Hematopoietic multipotent progenitor cell treated with erythropoietin and hydrocortisone succinate and interleukin-3 and kit ligand, for 6 days (in vitro differentiated cells): ENCODE measurements at regions not wholly inside any gene's neighbourhood (a gene's known extent, or its start where the extent isn't known, plus 50 kb on each side); places are given as distances from the start of the nearest gene placed in this dataset.
A peak's percentile ranks its signal among the peaks of the same experiment; 100 is the strongest.

Source experiments
- DNase-seq: peaks from one replicate; pipeline ENCODE4 v3.0.0-alpha.2; 2015

- no peak for DNase-seq
Measured at GRCh38 chr14:104431351-104431928, 148.1 kb upstream of the C14orf180 start.

DNA sequence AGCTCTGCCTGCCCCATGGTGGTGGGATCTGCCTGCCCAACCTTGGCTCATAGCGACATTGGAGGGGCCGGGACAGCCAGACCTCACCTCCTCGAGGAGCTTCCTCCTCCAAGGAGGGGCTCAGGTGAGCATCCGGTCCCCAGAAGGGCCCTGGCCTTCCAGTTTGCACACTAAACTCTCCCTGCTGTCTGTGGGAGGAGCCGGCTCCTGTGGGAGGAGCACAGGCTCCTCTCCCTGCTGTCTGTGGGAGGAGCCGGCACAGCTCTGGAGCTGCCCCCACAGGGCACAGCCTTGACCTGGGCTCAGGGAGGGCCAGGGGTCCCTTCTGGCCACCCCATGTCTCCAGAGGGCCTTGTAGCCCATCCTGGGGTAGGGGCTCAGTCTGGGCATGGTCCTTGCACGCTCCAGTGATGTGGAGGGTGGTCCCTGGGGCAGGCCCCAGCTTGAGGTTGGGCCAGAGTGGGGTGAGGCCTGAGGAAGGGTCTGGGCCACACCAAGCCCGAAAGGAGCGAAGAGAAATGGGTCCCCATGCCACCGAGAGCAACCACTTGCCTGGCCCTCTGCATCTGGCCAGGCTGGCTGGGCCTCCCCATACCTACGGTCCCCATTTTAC is 147.5 kb upstream of the C14orf180 start:
- no peak for DNase-seq

DNA sequence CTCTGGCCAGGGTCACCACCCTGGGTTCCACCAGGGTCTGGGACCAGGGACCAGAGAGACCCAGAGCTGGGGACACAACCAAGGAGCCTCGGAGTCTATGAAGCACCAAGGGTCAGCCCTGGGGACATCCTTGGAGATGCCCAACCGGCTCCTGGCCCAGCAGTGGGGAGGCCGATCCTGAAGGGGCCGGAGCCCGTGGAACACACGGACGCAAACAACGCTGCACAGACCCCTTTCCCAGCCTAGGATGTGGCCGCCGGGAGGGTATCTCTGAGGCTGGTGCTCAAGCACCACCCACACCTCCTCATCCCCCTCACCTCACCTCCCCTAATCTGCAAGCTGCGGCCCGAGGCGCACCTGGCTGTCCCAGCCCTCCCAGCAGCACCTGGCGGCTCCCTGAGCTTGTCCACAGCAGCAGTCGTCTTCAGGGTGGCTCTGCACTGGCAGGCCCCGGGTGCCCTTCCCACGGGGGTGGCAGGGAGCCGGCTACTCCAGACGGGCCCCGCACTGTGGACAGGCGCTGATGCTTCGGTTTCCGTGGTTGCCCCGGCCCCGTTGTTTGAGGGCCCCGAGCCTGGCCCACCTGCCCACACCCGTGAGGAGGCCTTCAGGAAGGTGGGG is 146.8 kb upstream of the C14orf180 start:
- no peak for DNase-seq

DNA sequence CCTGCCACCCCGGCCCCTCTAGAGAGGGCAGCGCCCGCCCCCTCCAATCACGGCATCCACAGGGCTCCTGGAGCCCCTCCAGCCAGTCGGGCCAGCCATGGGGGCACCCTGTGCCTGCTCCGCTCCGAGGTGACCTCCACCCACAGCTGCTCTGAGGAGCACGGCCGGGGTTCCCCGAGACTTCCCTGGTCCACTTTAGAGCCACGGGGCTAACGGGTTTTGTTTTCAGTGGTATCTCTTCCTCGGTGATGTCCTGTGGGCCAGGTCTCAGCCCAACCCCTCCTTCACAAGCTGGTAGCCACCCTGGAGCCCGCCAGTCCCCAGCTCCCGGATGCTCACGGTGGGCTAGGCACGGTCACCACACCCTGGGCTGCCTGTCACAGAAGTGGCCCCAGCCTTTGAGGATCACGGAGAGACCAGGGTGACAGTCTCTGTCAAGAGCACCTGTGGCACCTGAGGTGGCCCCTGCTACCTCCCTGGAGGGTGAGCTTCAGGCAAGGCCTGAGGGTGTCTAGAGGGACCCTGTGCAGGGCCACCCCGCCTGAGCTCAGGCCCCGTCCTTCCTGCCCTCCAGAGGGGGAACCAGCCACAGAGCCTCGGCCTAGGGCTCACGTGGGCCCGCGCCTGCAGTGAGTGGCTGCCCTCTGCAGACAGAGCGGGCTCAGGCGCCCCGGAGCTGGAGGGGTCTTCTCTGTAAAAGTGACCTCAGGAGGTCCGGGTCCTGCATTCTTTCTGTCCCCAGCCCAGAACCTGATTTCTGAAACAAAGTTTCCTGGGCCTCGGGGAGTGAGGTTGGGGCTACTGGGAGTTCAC is 146.0 kb upstream of the C14orf180 start:
- DNase-seq, result no peak

GRCh38 chr14:104434214-104435076 is 145.1 kb upstream of the C14orf180 start:
- no peak for DNase-seq

DNA sequence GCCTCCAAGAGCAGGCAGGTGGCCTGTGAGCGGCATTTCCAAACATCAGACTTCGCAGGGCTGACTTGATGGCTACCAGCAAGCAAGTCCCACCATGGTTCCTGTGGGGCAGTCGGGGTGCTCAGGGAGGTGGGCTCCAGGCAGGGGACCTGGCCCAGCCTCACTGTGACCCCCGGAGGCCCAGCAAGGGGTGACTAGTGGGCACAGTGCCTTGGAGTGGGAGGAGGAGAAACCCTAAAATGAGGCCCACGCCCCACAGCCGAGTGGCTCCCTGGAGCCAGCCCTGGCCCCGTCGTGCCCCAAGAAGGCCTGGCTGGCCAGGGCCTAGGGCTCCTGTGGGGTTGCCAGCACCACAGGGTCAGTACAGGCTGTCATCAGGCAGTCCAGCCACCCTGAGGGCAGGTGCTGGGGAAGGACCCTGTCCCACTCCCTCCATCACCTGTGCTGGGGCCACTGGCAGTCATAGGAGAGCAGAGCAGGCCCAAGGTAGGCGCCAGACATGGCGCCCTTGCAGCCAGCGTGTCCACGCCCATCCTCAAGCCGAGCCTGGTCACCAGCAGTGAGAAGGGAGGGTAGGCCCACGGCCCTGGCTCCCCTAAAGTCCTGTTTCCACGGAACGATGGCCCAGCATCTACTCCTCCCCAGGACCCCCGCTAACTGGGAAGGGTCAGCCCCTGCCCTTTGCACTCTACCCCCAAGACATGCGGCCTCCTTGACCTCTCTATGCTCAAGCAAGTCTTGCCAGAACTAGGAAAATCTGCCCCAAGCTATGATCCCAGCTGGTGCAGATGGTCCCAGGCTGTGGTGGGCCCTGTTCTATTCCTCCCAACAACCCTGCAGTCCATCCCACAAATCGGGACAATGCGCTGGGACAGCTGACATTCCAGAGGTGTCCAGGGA is 144.2 kb upstream of the C14orf180 start:
- no peak for DNase-seq

- DNase-seq, result peak; percentile 45
Measured at GRCh38 chr14:104436047-104436591, 143.4 kb upstream of the C14orf180 start.

GRCh38 chr14:104436741-104437701 is 142.5 kb upstream of the C14orf180 start:
- no peak for DNase-seq

DNA sequence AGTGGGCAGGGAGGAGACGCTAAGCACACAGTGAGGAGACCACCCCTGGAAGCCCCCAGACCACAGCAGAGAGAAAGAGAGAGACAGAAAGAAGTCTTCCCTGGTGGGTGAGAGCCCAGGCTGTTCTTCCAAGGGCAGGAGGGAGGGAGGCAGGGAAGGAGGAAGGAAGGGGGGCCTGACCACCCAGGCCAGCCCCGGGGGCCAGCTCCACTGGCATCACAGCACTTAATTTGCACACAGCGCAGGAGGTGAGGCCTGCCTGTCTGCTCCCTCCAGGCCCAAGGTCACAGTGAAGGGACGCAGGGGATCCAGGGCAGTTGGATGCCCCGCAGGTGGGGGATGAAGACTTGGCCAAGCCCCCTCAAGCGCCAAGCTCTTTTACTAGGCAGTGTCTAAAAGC is 141.9 kb upstream of the C14orf180 start:
- no peak for DNase-seq

- DNase-seq, result no peak
Measured at GRCh38 chr14:104438166-104438887, 141.2 kb upstream of the C14orf180 start.

DNA sequence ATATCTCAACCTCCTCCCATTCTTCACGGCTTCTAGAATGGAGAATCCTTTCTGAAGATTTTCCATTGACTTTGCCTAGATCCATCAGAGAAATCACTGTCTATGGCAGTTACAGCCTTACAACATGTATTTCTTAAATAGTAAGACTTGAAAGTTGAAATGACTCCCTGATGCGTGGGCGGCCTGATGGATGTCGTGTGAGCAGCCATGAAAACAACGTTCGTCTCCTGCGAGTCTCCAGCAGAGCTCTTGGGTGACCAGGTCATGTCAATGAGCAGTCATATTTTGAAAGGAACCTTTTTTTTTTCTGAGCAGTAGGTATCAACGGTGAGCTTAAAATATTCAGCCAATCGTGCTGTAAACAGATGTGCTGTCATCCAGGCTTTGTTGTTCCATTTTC is 139.9 kb upstream of the C14orf180 start:
- no peak for DNase-seq

DNA sequence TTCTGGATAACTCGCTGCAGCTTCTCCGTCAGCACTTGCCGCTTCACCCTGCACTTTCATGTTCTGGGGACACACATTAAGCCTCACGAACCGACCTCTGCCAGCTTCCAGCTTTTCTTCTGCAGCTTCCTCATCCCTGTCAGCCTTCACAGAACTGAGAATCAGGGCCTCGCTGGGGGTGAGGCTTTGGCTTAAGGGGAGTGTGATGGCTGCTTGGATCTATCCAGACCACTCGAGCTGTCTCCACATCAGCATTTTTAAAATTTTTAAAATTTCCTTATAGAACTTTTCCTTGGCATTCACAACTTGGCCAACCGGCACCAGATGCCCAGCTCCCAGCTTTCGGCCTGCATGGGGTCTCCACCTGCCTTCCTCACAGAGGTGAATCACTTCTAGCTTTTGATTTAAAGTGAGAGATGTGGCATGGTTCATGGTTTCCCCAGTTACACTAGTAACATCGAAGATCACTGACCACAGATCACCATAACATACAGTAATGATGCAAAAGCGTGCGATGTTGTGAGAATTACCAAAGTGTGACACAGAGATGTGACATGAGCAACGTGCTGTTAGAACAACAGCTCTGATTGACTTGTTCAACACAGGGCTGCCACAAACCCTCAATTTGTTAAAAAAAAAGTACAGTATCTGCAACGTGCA is 139.1 kb upstream of the C14orf180 start:
- no peak for DNase-seq

DNA sequence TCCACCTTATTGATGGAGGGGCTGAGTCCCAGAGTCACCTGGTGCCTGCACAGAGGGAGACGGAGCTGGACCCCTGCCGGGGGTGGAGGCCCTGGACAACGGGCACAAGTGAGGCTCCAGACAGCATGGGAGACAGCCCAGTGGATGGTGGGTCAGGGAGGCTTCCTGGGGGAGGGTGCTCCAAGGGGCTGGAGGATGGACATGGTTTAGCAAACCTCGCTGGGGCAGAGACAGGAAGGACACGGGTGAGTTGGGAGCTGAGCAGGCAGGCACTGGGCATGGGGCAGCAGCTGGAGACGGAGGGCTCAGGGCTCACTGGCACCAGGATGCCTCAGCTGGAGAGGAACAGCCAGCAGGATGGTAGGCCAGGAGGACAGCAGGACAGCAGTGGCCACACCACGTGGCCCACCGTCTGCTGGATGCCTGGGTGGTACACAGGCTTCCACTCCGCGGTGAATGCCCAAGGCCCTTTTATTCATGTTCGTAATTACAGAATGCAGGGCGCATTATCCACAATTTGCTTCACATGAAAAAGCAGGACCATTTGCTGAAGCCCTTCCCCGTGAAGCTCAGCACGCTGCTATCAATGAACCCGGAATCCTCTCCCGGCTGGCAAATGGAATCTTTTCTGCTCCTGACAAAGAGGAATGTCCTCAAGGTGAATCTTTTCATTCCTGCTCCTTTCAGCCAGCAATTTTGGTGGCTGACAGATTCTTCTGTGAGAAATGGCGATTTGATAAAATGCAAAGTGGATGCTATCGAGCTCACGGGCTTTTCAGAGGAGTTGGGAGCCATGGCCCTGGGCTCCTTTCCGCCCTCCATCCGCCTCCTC is 138.1 kb upstream of the C14orf180 start:
- no peak for DNase-seq

DNA sequence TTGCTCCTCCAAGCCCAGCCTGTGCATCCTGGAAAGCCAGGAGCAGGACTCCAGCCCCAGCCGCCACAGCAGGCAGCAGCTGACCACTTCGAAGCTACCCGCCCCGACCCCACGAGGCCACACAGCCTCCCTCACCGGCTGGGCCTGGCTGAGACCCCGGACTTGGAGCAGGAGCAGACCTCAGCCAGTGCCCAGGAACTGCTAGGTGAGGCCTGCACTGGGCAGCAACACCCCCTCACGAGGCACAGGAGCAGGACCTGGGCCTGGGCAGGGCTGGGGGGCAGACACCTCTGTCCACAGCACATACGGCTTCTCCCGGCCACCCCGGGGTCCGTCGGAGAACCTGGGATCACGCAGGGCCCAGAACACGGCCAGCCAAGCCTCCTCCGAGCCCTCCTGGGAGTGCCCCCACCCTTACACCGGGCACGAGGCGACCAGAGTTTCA is 137.4 kb upstream of the C14orf180 start:
- no peak for DNase-seq

- no peak for DNase-seq
Measured at GRCh38 chr14:104442631-104443390, 136.8 kb upstream of the C14orf180 start.

DNA sequence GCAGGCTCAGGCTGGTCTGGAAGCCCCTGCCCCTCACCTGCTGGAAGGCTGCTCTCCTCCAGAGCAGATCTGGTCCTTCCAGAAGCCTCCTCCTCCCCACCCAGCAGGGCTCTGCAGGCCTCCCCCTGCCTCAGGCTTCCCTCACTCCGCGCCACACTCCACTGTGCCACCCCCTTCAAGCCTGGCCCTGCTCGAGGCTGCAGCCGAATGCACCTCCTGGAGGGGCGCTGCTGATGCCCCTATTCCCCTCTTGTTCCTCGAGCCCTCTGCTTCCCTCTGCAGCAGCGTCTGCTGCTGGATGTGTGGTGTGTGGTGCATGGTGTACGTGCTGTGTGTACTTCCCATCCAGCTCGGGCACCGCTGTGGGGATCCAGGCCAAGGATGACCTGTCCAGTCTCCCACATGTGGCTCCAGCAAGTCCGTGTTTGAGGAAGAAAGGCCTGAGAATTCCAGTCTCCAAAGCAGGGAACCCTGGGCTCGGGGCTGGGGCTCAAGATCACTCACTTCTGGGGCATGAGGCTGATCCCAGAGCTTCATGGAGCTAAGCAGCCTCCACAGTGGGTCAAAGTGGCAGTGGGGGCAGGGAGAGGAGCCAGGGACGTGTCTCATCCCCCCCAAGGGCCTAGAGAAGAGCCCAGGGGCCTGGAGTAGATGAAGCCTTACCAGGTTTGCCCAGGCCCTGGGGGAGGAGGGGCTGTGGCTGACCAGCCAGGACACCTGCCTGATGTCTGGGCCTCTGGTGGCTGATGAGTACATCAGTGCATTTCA is 136.0 kb upstream of the C14orf180 start:
- no peak for DNase-seq
